HG03432 (cell line): ENCODE measurements at regions not wholly inside any gene's neighbourhood (a gene's known extent, or its start where the extent isn't known, plus 50 kb on each side); places are given as distances from the start of the nearest gene placed in this dataset.
"Not testable (repeated sequence)": the region's sequence is repeated elsewhere in the genome, so short reads cannot be mapped to it uniquely, and the experiment has no call there.

ENCODE experiments used
- ATAC-seq: cut with Tn5 transposase; IDR thresholded peaks from one replicate; pipeline ENCODE4 v1.9.1; 2021; ENCODE audit warnings: mild to moderate bottlenecking, moderate library complexity; ENCODE audit not compliant: unreplicated experiment

DNA sequence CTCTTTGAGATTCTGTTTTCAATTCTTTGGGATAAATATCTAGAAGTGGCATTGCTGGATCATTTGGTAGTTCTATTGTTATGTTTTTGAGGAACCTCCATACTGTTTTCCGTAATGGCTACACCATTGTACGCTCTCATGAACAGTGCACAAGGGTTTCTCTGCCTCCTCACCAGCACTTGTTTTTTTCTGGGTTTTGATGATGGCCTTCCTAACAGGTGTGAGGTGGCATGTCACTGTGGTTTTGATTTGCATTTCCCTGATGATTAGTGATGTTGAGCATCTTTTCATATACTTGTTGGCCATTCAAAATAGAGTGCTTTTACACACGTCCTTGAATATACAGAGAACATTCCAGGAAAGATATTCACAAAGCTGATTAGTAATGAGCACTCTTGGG is 86.8 kb upstream of the ADORA2B start:
- ATAC-seq, result not testable (repeated sequence)

DNA sequence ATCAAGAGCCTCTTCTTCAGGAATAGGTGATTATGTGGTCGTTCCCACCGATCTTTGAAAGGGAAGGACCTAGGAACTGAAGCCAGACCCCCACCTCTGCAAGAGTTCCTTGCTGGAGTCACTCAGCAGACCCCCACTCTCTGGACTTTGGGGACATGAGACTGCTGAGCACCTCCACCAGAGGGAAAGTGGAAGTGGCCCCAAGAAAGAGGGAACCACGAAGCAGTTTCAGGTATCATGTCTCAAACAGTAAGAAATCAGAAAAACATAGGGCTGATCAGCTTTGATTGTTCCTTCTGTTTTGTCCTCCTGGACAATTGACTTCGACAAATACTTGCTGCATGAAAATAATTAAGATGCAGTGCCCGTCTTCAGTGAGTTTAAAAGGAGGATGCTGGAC is 84.2 kb upstream of the ADORA2B start:
- not testable (repeated sequence) for ATAC-seq

- ATAC-seq, result not testable (repeated sequence)
Measured at GRCh38 chr17:15864061-15864460, 80.9 kb upstream of the ADORA2B start.

DNA sequence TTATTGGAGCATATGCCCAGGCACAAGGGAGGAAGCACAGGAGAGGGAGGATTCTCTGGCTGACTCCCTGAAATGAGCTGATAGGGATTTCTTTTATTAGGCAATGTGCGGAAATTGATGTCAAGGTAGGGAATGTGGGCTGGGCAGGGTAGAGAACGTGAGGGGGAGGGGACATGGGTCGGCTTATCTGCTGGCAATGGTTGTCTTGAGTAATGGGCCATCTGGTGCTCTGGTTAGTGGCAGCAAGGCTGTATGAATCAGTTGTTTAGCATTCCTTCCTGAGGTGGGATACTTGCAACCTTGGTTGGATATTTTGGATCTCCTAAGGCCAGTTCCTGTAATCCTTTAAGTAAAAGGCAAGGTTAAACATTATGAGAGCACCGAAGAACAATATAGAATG is 80.5 kb upstream of the ADORA2B start:
- ATAC-seq, result not testable (repeated sequence)

GRCh38 chr17:15866015-15866414 is 78.9 kb upstream of the ADORA2B start:
- ATAC-seq, result not testable (repeated sequence)

- ATAC-seq, result not testable (repeated sequence)
Measured at GRCh38 chr17:15867331-15867730, 77.6 kb upstream of the ADORA2B start.

DNA sequence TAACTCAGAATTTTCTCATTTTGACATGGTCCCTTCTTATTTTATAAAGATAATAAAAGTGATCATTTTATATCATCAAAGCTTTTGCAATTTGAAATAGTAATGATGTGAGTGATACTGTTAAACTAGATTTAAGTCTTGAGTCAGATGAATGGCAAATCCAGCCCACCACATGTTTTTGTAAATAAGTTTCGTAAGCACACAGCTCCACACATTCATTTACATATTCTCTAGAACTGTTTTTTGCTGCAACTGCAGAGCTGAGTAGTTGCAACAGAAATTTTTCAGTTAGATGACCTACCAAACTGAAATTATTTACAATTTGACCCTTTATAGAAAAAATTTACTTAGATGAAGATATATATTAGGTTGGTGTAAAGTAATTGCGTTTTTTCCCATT is 75.1 kb upstream of the ADORA2B start:
- not testable (repeated sequence) for ATAC-seq

- not testable (repeated sequence) for ATAC-seq
Measured at GRCh38 chr17:15872677-15873076, 72.3 kb upstream of the ADORA2B start.

DNA sequence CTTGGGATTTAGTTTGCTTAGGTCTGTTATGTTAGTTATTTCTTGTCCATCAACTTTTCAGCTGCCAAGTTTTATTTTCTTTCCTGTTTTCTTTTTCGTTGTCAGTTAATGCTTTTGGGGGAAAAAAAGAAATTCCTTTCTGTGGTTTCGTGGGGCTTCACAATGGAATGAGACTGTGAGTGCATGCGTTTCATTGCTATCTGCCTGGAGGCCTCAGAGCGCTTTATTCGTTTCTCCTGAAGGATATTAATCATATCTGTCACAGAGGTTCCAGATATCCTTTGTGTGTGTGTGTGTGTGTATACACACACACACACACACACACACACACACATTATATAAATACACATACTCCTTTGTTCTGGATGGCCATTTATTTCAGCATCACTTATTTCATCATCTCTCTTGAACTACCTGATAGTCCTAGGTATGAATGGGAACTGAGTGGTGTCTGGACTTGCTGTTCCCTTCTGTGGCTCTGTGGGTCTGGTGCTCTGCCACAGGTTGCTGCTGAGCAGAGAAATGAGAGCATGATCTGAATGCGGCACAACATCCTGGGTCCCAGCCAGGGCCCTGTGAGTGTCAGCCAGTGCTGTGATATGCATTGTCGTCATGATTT is 66.9 kb upstream of the ADORA2B start:
- ATAC-seq, result not testable (repeated sequence)

DNA sequence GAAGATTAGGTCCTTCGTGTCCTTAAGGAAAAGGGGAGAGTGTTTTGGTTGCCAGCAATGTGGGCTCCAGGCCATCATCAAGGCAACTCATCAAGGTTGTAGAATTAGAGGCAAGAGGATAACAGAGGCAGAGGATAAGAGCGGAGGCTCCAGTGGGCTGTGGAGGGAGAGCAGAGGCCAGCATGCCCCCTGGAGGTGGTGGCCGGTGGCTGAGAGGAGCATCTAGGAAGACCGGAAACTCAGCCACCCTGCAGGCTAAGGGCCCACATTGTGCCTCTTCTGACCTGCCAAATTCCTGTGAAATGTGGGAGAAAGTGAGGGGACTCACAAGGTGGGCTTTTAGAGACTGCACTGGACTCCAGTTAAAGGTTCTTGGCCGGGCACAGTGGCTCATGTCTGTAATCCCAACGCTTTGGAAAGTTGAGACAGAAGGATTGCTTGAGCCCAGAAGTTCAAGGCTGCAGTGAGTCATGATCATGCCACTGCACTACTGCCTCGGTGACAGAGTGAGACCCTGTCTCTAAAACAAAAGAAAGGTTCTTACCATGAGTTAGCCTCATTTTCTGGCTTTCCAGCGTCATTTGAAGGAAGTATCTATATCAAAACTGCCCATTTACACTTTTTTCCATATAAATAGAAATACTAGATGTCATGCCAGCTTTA is 62.7 kb upstream of the ADORA2B start:
- ATAC-seq, result no peak

DNA sequence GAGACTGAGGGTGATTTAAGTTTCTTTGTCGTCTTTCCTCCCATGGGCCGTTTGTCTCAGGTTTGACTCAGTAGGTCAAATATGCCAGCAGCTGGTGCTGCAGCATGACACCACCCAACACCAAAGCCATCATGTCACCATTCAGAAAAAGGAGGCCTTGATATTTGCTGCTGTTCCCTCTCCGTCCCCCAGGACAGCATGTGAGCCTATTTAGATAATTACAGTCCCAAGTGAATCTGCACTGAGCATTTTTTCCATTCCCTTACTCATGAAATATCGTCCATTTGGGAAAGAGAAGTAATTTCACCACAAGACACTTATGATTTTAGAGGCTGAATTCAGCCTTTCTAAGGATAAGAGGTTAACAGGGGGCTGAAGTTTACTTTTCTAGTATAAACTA is 62.2 kb upstream of the ADORA2B start:
- ATAC-seq, result no peak

GRCh38 chr17:15883617-15884111 is 61.3 kb upstream of the ADORA2B start:
- ATAC-seq, result no peak

DNA sequence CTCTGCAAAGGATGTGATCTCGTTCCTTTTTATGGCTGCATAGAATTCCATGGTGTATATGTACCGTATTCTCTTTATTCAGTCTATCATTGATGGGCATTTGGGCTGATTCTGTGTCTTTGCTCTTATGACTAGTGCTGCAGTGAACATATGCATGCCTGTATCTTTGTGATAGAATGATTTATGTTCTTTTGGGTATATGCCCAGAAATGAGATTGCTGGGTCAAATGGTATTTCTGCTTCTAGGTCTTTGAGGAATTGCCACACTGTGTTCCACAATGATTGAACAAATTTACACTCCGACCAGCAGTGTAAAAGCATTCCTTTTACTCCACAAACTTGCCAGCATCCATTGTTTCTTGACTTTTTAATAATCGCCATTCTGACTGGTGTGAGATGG is 60.2 kb upstream of the ADORA2B start:
- no peak for ATAC-seq

DNA sequence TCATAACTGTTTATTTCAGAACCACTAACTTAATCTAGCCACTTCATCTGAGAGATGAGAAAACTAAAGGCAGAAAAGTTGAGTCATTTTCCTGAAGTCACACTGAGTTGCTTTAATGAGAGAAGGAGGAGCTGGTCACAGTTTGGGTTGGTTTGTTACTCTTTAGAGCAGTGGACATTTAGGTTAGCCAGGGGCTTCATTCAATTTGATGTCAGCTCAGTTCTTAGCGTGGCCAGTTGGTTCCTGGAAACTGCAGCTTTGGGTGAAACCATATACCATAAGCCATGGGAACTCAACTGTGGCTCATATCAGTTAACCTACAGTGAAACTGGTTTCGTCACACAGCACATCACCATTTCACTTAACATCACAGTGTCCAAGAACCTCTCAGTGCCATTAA is 59.2 kb upstream of the ADORA2B start:
- ATAC-seq, result no peak

DNA sequence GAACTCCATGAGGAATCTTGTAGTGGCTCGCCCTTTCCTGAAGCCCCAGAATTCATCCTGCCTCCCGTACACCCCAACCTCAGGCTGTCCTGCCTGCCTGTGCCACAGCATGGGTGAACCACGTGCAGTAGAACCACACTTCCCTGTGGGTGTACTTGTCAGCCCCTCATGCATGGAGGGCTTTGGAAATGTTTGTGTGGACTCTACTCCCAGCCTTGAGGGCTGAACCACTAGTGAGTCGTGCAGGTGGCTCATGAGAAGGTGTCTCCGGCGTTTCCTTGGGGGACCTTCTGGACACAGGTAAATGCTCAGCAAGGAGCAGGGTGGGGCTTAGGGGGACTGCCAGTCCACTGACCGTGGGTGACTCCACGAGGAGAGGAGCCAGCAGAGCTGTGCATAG is 58.7 kb upstream of the ADORA2B start:
- no peak for ATAC-seq

- no peak for ATAC-seq
Measured at GRCh38 chr17:15886804-15887203, 58.1 kb upstream of the ADORA2B start.

DNA sequence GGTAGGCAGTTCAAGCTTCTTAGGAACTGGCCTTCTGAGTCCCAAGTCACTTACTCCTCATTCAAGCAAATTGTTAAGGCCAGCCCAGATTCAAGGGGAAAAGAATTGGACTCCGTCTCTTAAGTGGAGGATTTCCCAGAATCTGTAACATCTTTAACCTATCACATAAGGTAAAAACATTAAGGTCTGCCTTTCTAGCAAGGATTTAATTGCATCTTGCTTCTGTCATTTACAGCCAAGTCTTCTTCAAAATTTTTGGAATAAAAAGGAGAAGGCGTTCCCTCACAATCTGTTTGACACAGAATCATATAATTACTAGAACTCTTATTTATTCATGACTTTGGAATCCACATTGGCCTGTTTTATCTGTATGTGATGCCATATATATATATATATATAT is 56.5 kb upstream of the ADORA2B start:
- no peak for ATAC-seq

DNA sequence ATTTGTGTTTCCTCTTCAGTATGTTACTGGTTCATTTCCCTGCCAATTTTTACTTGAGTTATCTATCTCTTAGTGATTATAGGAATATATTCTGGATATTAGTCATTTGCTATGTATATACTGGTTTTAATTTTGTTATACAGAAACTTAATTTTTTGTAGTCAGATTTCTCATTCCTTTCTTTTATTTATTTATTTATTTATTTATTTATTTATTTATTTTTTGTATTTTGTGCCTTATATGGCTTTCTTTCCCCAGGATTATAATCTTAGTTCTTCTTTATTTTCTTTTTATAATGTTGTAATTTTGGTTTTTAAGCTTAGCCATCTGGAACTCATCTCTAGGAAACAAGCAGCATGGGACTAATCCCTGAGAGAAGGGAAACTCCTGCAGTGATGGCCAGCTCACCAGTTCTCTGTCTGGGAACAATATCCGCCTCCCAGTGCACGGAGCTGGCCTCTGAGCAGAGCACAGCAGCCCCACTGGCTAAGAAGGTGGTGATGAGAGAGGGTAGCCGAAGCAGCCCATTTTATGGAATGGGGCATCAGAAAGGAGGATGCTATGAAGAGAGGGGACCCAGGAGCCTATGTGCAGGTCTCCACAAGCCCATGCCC is 54.5 kb upstream of the ADORA2B start:
- ATAC-seq, result no peak

DNA sequence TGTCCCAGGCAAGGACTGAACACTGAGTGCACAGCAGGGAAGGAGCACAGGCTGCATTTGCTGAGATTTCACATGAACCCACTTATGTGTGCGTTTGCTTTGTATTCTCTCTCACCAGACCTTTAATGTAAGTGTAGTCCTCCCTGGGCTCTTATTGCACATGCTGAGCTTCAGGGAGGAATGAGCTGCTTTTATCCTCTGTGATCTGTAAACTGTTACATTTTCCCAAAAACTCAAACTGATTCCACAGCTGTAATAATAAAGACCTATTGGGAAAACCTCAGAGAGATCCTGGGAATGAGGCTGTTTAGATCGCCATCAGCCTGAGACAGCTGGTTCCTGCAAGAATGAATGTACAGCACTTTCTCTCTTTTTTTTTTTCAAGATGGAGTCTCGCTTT is 53.6 kb upstream of the ADORA2B start:
- ATAC-seq, result no peak

GRCh38 chr17:15892244-15892643 is 52.7 kb upstream of the ADORA2B start:
- ATAC-seq, result no peak

DNA sequence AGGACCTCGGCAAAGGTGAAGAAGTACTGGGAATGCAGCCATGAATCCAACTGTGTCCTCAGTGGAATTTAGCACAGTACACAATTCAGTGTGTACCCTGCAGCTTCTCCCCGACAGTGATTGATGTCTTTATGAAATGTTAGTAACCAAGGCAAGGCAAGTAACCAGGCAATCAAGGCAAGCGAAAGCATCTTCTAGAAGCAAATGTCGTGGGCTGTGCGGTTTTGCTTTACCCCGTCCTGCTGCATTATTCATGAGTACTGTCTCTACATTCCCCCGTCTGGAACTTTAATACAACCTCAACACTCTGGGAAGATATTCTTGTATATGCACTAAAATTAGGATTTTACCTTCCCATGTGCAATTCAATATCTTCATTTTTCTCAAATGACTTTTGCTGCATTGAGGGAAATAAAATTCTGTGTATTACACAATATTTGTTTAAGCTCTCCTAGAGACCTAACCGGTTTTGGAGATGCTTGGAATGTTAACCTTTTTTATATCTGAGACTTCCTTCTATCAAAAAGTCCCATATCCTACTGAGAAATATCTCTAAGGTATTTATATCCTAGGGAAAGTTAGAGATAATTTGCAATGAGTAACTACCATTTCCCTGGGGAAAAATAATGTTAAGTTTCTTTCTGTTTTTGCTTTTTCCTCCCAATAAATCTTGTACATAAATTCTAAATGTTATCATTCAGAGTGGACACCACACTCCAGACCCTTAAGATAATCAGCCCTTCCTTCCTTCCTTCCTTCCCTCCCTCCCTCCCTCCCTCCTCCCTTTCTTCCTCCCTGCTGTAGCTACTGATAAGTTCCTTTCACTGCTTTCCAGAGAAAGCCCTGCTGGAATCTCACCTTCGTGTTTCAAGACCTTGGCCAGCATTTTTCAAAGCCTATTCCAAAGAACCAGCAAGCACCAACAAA is 51.9 kb upstream of the ADORA2B start:
- no peak for ATAC-seq
